Activated CD8-positive, alpha-beta T cell treated with anti-CD3 and anti-CD28 coated beads, Interleukin-2, amount 10 ng/mL, durations not matched to agents 7 days and 5 days (primary cell): ENCODE measurements at regions not wholly inside any gene's neighbourhood (a gene's known extent, or its start where the extent isn't known, plus 50 kb on each side); places are given as distances from the start of the nearest gene placed in this dataset.

Experiments used
- ATAC-seq: fragments of 150-1000 bp; cut with Tn5 transposase; one replicate; pipeline ENCODE4 v1.10.0; 2021; ENCODE audit warnings: moderate library complexity
- CTCF ChIA-PET: fragments of 350-600 bp; sonication (Branson Sonifier 250); formaldehyde crosslinking; loops from one replicate; lab custom pipeline; 2021; ENCODE audit warnings: antibody characterized with exemption; lab: Charles Lee
- POLR2A ChIA-PET: fragments of 350-600 bp; sonication (Branson Sonifier 250); formaldehyde crosslinking; loops from one replicate; lab custom pipeline; 2021; ENCODE audit warnings: antibody characterized with exemption; lab: Charles Lee
- DNase-seq: peaks from one replicate; pipeline ENCODE4 v3.0.0-alpha.2; 2020
- H3K27ac Mint-ChIP-seq: one replicate; pipeline ENCODE4 v1.8.0; 2021; ENCODE audit warnings: mild to moderate bottlenecking, mixed read lengths
- H3K27me3 Mint-ChIP-seq: one replicate; pipeline ENCODE4 v1.8.0; 2021; ENCODE audit warnings: low read depth, mixed read lengths
- H3K36me3 Mint-ChIP-seq: one replicate; pipeline ENCODE4 v1.8.0; 2021; ENCODE audit warnings: low read depth, mixed read lengths
- H3K4me1 Mint-ChIP-seq: one replicate; pipeline ENCODE4 v1.8.0; 2021; ENCODE audit warnings: low read depth, mixed read lengths
- H3K4me3 Mint-ChIP-seq: one replicate; pipeline ENCODE4 v1.8.0; 2021; ENCODE audit warnings: mild to moderate bottlenecking, mixed read lengths
- H3K9me3 Mint-ChIP-seq: one replicate; pipeline ENCODE4 v1.8.0; 2022; ENCODE audit warnings: mixed read lengths; ENCODE audit not compliant: insufficient read depth

DNA sequence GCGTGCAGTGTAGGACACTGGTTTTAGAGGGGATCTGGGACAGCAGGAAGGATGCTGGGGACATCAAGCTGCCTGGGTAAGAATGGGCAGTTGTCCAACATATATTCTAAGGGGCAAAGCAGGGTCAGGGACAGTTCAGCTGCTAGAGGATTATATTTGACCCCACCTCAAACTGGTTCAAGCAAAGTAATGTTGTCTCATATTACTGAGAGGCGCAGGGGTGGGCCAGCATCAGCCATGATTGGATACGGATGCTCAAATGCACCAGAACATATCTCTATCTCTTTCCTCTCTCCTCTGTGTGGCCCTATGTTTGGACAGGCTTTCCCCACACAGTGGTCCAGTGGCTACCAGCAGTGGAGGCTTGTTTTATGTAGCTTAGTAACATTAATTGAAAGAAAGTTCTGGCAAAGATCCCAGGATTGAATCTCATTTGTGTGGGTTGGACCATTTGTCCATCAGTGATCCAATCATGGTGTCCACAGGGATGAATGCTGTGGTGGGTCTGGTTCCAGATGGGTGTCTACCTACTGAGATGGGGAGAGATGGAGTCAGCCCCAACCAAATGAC, 49.8 kb upstream of the RGMA start:
- H3K9me3 Mint-ChIP-seq = no peaks in the 10 kb centered on the region
- H3K27me3 Mint-ChIP-seq = no peaks in the 10 kb centered on the region
- H3K36me3 Mint-ChIP-seq = no peaks in the 10 kb centered on the region
- no peak overlapping the region for H3K27ac Mint-ChIP-seq
- ATAC-seq (no peak), DNase-seq (no peak)
- ChIA-PET POLR2A (no interaction called here), CTCF (no interaction called here)
- no peak overlapping the region for H3K4me3 Mint-ChIP-seq
- H3K4me1 Mint-ChIP-seq = peaks cover 11% of the 10 kb centered on the region
